ENCODE measurements at regions not wholly inside any gene's neighbourhood (a gene's known extent, or its start where the extent isn't known, plus 50 kb on each side); places are given as distances from the start of the nearest gene placed in this dataset.

DNA sequence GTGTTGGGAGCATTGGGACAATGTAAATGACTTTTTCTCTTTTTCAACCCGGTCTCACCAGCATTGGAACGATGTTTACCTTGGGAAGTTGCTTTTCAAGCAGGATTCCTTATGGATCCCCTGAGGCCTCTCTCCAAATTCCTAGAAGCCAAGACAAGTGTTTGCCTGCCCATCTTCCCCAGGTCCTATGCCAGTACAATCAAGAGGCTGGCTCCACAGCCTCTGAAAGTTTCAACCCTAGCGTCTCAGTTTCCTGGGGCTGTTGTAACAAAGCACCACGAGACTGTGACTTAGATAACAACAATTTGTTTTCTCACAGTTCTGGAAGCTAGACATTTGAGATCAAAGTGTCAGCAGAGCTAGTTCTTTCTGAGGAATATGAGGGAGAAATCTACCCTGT is 347.2 kb upstream of the UMPS start:
- DNase-seq (ENCODE audit: low read depth, low spot score): no peak

DNA sequence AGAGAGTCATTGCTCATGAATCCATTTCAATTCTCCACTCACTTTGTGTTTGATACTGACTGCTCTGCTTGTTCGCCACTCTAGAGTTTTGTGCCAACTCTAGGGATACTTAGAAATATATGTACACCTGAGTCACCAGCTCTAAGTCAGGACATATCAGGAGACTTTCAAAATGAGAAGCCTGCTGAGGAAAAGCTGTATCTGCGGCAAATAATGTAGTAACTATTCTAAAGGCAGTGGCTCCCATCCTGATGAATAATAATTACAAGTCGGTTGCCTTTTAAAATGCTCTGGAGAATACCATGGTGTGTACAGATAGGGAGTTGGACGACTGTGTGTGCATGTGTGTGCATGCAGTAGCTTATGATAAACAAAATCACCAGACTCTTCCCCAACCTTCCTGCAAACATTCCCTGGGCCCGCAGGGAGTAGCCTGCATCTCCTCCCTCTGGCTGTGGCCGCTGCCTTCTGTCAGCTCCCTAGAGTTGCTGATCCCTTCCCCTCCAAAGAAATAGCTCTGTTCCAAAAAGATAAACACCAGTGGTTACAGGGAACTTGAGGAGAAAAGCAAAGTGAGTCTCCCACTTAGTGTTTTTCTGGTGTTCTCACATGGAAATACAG is 346.3 kb upstream of the UMPS start:
- ChIA-PET POLR2A (no interaction called here), CTCF (interaction anchor here (1.0 to 1.3 kb wide), 2 partner anchors 14 to 32 kb away, joined by 3 read pairs; no protein-coding TSS in a partner anchor)
- Histone ChIP-seq H3K4me2 (ENCODE audit: insufficient read depth, low read length) (no peak overlapping the region), H3K9ac (replicated peaks; ENCODE audit: extremely low read depth, insufficient read depth, low read length) (no peak overlapping the region), H3K79me2 (ENCODE audit: control insufficient read depth, insufficient read depth, low read length) (no peaks in the 10 kb centered on the region), H2AFZ (ENCODE audit: low read depth, low read length) (no peak overlapping the region), H3K36me3 (ENCODE audit: control insufficient read depth in 2 of 2, extremely low read depth in 1 of 2, insufficient read depth in 2 of 2, low read length in 2 of 2) (no peaks in the 10 kb centered on the region), H3K9me1 (replicated peaks; ENCODE audit: control insufficient read depth, extremely low read depth, insufficient read depth, low read length) (no peaks in the 10 kb centered on the region), H3K9me3 (replicated peaks; ENCODE audit: control insufficient read depth, insufficient read depth, low read length) (no peaks in the 10 kb centered on the region), H3K27ac (ENCODE audit: insufficient read depth, low read depth, low read length) (no peak overlapping the region), H3K4me3 (replicated peaks in 1 of 3; ENCODE audit: insufficient read depth in 1 of 3, low read depth in 1 of 3, low read length in 3 of 3) (no peak overlapping the region), H3K27me3 (ENCODE audit: control insufficient read depth in 2 of 2, insufficient read depth in 2 of 2, low read length in 2 of 2) (no peaks in the 10 kb centered on the region), H3K4me1 (ENCODE audit: control insufficient read depth, extremely low read depth, insufficient read depth, low read length) (no peaks in the 10 kb centered on the region), H4K20me1 (replicated peaks; ENCODE audit: control insufficient read depth, extremely low read depth, insufficient read depth, low read length) (no peaks in the 10 kb centered on the region)
- FAIRE-seq (no peak), DNase-seq (ENCODE audit: low read depth, low spot score) (no peak)
- intact Hi-C loops (cut with micrococcal nuclease) (no loop called here), dilution Hi-C loops (cut with MboI; ENCODE audit: extremely low pct_ligation_motif_present, low sequenced_read_pairs) (no loop called here)
- TF ChIP-seq JUN (IDR thresholded peaks at IDR 0.05; ENCODE audit: borderline replicate concordance, insufficient read depth, insufficient read length, low read depth) (no peak), POLR2A (IDR thresholded peaks at IDR 0.05; ENCODE audit: low read depth, low read length) (no peak), FOS (IDR thresholded peaks at IDR 0.05; ENCODE audit: borderline replicate concordance, insufficient read depth, low read length) (no peak), MYC (IDR thresholded peaks at IDR 0.05; ENCODE audit: low read depth, low read length) (no peak), EZH2 (IDR thresholded peaks at IDR 0.05; ENCODE audit: borderline replicate concordance, low read depth, low read length, severe bottlenecking) (no peak), POLR2AphosphoS5 (IDR thresholded peaks at IDR 0.05; ENCODE audit: insufficient read depth, low read depth, low read length) (no peak), GATA2 (IDR thresholded peaks at IDR 0.05; ENCODE audit: insufficient read depth, insufficient read length, low read depth, low read length) (no peak)
- TF ChIP-seq, protein P1, sequence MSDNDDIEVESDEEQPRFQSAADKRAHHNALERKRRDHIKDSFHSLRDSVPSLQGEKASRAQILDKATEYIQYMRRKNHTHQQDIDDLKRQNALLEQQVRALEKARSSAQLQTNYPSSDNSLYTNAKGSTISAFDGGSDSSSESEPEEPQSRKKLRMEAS (IDR thresholded peaks at IDR 0.05; ENCODE audit: insufficient read depth, insufficient read length): no peak
- TF ChIP-seq, protein P2, sequence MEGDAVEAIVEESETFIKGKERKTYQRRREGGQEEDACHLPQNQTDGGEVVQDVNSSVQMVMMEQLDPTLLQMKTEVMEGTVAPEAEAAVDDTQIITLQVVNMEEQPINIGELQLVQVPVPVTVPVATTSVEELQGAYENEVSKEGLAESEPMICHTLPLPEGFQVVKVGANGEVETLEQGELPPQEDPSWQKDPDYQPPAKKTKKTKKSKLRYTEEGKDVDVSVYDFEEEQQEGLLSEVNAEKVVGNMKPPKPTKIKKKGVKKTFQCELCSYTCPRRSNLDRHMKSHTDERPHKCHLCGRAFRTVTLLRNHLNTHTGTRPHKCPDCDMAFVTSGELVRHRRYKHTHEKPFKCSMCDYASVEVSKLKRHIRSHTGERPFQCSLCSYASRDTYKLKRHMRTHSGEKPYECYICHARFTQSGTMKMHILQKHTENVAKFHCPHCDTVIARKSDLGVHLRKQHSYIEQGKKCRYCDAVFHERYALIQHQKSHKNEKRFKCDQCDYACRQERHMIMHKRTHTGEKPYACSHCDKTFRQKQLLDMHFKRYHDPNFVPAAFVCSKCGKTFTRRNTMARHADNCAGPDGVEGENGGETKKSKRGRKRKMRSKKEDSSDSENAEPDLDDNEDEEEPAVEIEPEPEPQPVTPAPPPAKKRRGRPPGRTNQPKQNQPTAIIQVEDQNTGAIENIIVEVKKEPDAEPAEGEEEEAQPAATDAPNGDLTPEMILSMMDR (IDR thresholded peaks at IDR 0.05; ENCODE audit: extremely low read depth in 1 of 2, insufficient read depth in 1 of 2, low read depth in 1 of 2, low read length in 2 of 2): no peak
- BruUV-seq (replicated peaks): no TSS peak

More for the DNA sequence above, 347.2 kb upstream of the UMPS start:
- Histone ChIP-seq H4K20me1 (replicated peaks; ENCODE audit: control insufficient read depth, extremely low read depth, insufficient read depth, low read length) (no peaks in the 10 kb centered on the region), H3K79me2 (ENCODE audit: control insufficient read depth, insufficient read depth, low read length) (no peaks in the 10 kb centered on the region), H3K9ac (replicated peaks; ENCODE audit: extremely low read depth, insufficient read depth, low read length) (no peak overlapping the region), H3K4me3 (replicated peaks in 1 of 3; ENCODE audit: insufficient read depth in 1 of 3, low read depth in 1 of 3, low read length in 3 of 3) (no peak overlapping the region), H3K27ac (ENCODE audit: insufficient read depth, low read depth, low read length) (no peak overlapping the region), H3K9me1 (replicated peaks; ENCODE audit: control insufficient read depth, extremely low read depth, insufficient read depth, low read length) (no peaks in the 10 kb centered on the region), H3K27me3 (ENCODE audit: control insufficient read depth in 2 of 2, insufficient read depth in 2 of 2, low read length in 2 of 2) (no peaks in the 10 kb centered on the region), H3K4me2 (ENCODE audit: insufficient read depth, low read length) (no peak overlapping the region), H3K4me1 (ENCODE audit: control insufficient read depth, extremely low read depth, insufficient read depth, low read length) (no peaks in the 10 kb centered on the region), H3K36me3 (ENCODE audit: control insufficient read depth in 2 of 2, extremely low read depth in 1 of 2, insufficient read depth in 2 of 2, low read length in 2 of 2) (no peaks in the 10 kb centered on the region), H2AFZ (ENCODE audit: low read depth, low read length) (no peak overlapping the region), H3K9me3 (replicated peaks; ENCODE audit: control insufficient read depth, insufficient read depth, low read length) (no peaks in the 10 kb centered on the region)
- ChIA-PET POLR2A (no interaction called here), CTCF (no interaction called here)
- intact Hi-C loops (cut with micrococcal nuclease) (no loop called here), dilution Hi-C loops (cut with MboI; ENCODE audit: extremely low pct_ligation_motif_present, low sequenced_read_pairs) (no loop called here)
- BruUV-seq (replicated peaks): no TSS peak
- no peak for FAIRE-seq
- no peak for TF ChIP-seq POLR2A (IDR thresholded peaks at IDR 0.05; ENCODE audit: low read depth, low read length)
